Erythroblast (primary cell): ENCODE measurements at regions not wholly inside any gene's neighbourhood (a gene's known extent, or its start where the extent isn't known, plus 50 kb on each side); places are given as distances from the start of the nearest gene placed in this dataset.

Experiments
- DNase-seq, 2 experiments: peaks; one replicate each; lab custom pipeline; 2025; lab: John Stamatoyannopoulos, UW
- GATA1 ChIP-seq: IDR thresholded peaks from 2 replicates; pipeline ENCODE4 v1.6.1; 2011; ENCODE audit warnings: low read depth, mild to moderate bottlenecking, control low read depth, low read length, moderate library complexity
- POLR2A ChIP-seq: IDR thresholded peaks from 2 replicates; pipeline ENCODE4 v1.6.1; 2011; ENCODE audit warnings: mild to moderate bottlenecking, low read length

DNA sequence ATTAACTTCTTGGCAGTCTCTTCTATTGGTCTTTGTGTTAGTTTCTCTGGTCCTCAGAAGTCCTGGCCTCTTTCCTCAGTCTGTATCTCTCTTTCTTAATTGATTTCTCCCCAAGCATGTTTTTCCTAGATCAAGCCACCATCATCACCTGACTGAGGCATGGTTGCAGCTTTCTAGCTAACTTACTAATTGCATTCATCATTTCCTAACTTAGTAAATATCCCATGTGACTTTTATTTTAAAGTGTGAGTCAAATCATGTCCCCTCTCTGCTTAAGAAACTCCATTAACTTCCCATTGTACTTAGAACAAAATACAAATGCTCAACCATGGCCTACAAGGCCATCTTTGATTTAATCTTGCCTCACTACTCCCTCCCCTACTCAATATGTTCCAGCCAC is 135.4 kb upstream of the FRMD4B start:
- no peak for DNase-seq
- TF ChIP-seq POLR2A (no peak), GATA1 (no peak)

DNA sequence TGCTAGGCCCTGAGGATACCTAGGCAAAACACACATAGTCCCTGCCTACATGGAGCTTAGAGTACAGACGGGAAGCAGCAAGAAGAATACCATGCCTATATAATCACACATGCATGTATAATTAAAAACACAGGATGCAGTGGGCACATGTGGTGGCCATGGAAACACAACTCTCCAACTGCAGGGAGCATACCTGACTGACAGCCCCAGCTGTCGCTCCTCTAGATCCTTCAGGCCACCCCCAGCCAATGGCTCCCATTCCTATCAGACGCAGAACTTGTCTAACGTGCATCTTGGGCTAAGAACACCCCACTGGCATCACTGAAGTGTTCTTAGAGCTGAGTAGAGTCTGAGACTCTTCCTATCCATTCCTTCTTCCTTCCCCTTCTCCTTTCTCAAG is 125.5 kb upstream of the FRMD4B start:
- TF ChIP-seq GATA1 (no peak), POLR2A (no peak)

DNA sequence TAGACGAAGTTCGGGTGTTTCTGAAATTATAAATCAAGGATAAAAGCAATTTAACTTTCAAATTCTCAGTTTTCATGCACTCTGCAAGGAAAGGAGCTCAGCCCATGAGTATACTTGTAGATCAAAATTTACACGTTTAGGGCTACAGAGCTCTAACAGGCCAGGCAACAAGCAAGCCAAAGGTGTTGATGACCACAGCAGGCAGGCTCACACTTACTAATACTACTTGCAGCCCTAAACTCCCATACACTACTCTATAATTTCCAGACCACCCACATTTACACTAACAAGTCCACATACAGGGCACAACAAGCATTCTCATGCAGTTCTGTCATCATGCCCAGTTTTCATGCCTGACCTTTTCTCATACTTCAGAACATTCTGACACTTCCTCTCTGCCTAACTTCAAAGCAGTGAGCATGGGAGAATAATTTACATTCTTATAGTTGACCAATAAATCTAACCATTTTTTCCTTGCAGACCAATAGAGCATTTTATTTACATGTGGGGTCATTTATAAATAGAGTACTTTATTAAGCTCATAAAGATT is 124.7 kb upstream of the FRMD4B start:
- TF ChIP-seq GATA1 (no peak), POLR2A (no peak)
- no peak for DNase-seq

More for the DNA sequence above, 125.5 kb upstream of the FRMD4B start:
- no peak for DNase-seq

- DNase-seq = no peak
- no peak for TF ChIP-seq POLR2A
- TF ChIP-seq GATA1 = no peak
Observed at GRCh38 chr3:69509288-69509687, 123.4 kb upstream of the FRMD4B start.

- no peak for DNase-seq
Observed at GRCh38 chr3:69505770-69506407, 120.0 kb upstream of the FRMD4B start.

DNA sequence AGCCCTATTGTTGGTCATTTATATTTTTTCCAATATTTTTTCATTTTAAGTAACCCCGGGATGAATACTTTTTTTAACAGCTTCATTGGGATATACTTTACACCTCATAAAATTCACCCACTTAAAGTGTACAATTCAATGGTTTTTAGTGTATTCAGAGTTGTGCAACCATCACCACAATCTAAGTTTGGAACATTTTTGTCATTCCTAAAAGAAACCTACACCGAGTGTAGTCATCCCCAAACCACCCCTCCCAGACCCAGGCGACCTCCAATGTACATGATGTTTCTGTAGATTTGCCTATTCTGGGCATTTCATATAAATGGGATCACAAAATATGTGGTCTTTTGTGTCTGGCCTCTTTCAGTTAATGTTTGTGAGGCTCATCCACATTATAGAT is 118.3 kb upstream of the FRMD4B start:
- TF ChIP-seq POLR2A = no peak
- TF ChIP-seq GATA1 = no peak
- no peak for DNase-seq

More at GRCh38 chr3:69505770-69506407, 120.0 kb upstream of the FRMD4B start:
- TF ChIP-seq GATA1 = no peak
- TF ChIP-seq POLR2A = no peak

GRCh38 chr3:69500604-69501003 is 114.7 kb upstream of the FRMD4B start:
- no peak for TF ChIP-seq POLR2A
- no peak for DNase-seq

DNA sequence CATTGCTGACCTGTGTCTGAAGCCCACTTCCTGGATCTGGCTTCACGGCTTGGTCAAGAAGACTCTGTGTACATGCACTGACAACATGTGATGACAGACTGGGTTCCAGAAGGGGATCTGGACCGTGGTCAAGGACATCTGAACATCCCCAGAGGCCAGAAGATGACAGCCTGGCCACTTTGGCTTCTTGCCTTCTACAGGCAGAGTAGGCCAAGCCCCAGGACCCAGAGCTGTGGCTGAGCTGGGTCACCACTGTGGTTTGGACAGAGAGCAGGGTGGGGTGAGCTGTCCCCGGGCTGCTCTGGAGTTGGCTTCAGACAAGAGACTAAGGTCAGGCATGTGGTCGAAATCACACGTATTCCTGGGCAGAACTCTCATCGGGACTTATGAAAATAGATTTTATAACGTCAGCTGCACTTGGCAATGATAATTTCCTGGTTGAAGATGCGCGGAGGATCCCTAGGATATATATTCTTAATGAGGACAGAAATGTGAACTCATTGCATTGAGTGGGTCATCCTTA is 114.1 kb upstream of the FRMD4B start:
- TF ChIP-seq POLR2A (no peak), GATA1 (no peak)
- no peak for DNase-seq

- no peak for TF ChIP-seq GATA1
- no peak for DNase-seq
Observed at GRCh38 chr3:69499422-69499821, 113.5 kb upstream of the FRMD4B start.

- no peak for DNase-seq
- TF ChIP-seq GATA1 (no peak), POLR2A (no peak)
Observed at GRCh38 chr3:69496856-69497255, 111.0 kb upstream of the FRMD4B start.

DNA sequence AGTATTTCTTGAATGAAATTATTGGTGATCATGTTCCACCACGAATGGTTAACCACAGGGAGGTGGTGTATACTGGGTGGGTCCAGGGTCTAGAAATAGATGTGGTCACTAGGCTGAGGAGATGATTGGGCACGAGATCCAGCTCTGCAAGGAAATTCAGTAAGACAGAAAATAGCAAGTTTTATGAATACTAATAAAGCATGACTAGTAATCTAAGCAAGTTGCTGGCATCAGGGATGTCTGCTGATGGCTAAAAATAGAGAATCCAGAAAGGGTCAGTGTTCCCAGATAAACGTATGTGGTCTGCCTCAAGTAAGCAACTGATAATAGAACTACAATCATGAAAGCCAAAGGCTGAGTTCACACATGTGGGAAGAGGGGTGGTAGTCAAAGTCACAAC is 108.3 kb upstream of the FRMD4B start:
- TF ChIP-seq POLR2A (no peak), GATA1 (no peak)
- DNase-seq = no peak

DNA sequence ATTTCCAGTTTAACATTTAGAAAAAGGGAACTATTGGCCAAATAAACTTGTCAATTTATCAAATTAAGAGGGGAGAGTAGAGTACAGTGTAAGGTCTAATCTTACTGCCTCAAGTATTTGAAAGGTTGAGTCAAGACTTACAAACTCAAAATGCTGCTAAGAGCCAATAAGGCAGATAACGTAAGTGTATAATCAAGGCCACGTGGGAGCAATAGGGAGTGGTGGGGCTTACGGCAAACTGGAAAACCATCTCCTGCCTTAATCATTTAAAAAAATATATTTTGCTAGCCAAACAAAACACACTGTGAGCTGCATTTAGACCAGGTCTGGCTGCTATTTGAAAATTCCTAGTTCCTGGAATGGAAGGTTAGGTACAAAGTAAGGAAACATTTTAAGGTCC is 107.3 kb upstream of the FRMD4B start:
- TF ChIP-seq POLR2A = no peak

DNA sequence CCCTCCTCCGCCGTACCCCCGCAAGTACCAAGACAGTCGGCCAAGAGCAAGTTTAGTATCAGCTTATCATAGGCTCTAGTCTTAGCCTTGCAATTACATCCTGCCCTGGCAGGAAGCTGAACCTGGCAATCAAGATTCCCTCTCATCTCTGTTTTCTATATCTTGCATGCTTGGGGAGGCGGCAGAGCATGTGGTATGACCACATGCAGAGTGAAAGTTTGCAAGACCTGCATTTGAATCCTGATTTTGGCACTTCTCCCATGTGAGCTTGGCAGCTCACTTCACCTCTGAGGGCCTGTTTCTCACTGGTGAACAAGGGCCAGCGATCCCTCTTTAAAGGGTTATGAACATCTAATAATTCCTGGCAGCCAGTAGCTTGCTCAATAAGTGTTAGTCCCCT is 106.1 kb upstream of the FRMD4B start:
- DNase-seq = no peak
- no peak for TF ChIP-seq GATA1
- no peak for TF ChIP-seq POLR2A

More for the DNA sequence above, 107.3 kb upstream of the FRMD4B start:
- no peak for DNase-seq

GRCh38 chr3:69490971-69491370 is 105.1 kb upstream of the FRMD4B start:
- TF ChIP-seq POLR2A (no peak), GATA1 (no peak)
- DNase-seq = no peak

- TF ChIP-seq POLR2A (no peak), GATA1 (no peak)
- no peak for DNase-seq
Observed at GRCh38 chr3:69490235-69490634, 104.3 kb upstream of the FRMD4B start.
